ENCODE measurements at regions not wholly inside any gene's neighbourhood (a gene's known extent, or its start where the extent isn't known, plus 50 kb on each side); places are given as distances from the start of the nearest gene placed in this dataset.

GRCh38 chr12:132430838-132431774, 58.8 kb upstream of the FBRSL1 start:
- no peaks in the 10 kb centered on the region for H3K9me3 Mint-ChIP-seq (ENCODE audit: unreplicated experiment)
- TF ChIP-seq CTCF (IDR thresholded peaks at IDR 0.05), result no peak
- no peak for DNase-seq (ENCODE audit: extremely low spot score, unreplicated experiment)
- peaks cover 18% of the 10 kb centered on the region for H3K4me1 Mint-ChIP-seq (ENCODE audit: unreplicated experiment)
- H3K4me3 Mint-ChIP-seq (ENCODE audit: unreplicated experiment), result no peak overlapping the region
- H3K27me3 Mint-ChIP-seq (ENCODE audit: unreplicated experiment), result peaks cover 40% of the 10 kb centered on the region
- H3K27ac Mint-ChIP-seq (ENCODE audit: unreplicated experiment), result no peak overlapping the region
- H3K36me3 Mint-ChIP-seq (ENCODE audit: unreplicated experiment), result no peaks in the 10 kb centered on the region

GRCh38 chr12:132429946-132430643, 59.9 kb upstream of the FBRSL1 start:
- H3K27me3 Mint-ChIP-seq (ENCODE audit: unreplicated experiment), result peaks cover 42% of the 10 kb centered on the region
- TF ChIP-seq CTCF (IDR thresholded peaks at IDR 0.05), result no peak
- H3K4me1 Mint-ChIP-seq (ENCODE audit: unreplicated experiment), result peaks cover 18% of the 10 kb centered on the region
- no peaks in the 10 kb centered on the region for H3K9me3 Mint-ChIP-seq (ENCODE audit: unreplicated experiment)
- no peaks in the 10 kb centered on the region for H3K36me3 Mint-ChIP-seq (ENCODE audit: unreplicated experiment)
- H3K27ac Mint-ChIP-seq (ENCODE audit: unreplicated experiment), result no peak overlapping the region
- no peak for DNase-seq (ENCODE audit: extremely low spot score, unreplicated experiment)
- peak overlapping the region; percentile 4 for H3K4me3 Mint-ChIP-seq (ENCODE audit: unreplicated experiment)

GRCh38 chr12:132429602-132429945, 60.4 kb upstream of the FBRSL1 start:
- peaks cover 18% of the 10 kb centered on the region for H3K4me1 Mint-ChIP-seq (ENCODE audit: unreplicated experiment)
- no peaks in the 10 kb centered on the region for H3K36me3 Mint-ChIP-seq (ENCODE audit: unreplicated experiment)
- H3K27me3 Mint-ChIP-seq (ENCODE audit: unreplicated experiment), result peaks cover 40% of the 10 kb centered on the region
- H3K9me3 Mint-ChIP-seq (ENCODE audit: unreplicated experiment), result no peaks in the 10 kb centered on the region
- no peak for TF ChIP-seq CTCF (IDR thresholded peaks at IDR 0.05)
- H3K27ac Mint-ChIP-seq (ENCODE audit: unreplicated experiment), result no peak overlapping the region
- no peak for DNase-seq (ENCODE audit: extremely low spot score, unreplicated experiment)
- no peak overlapping the region for H3K4me3 Mint-ChIP-seq (ENCODE audit: unreplicated experiment)

- Mint-ChIP-seq H3K9me3 (ENCODE audit: unreplicated experiment) (no peaks in the 10 kb centered on the region), H3K4me3 (ENCODE audit: unreplicated experiment) (no peak overlapping the region), H3K4me1 (ENCODE audit: unreplicated experiment) (peaks cover 18% of the 10 kb centered on the region), H3K36me3 (ENCODE audit: unreplicated experiment) (no peaks in the 10 kb centered on the region), H3K27me3 (ENCODE audit: unreplicated experiment) (peaks cover 39% of the 10 kb centered on the region), H3K27ac (ENCODE audit: unreplicated experiment) (peak overlapping the region; percentile 44)
- TF ChIP-seq CTCF (IDR thresholded peaks at IDR 0.05), result no peak
- no peak for DNase-seq (ENCODE audit: extremely low spot score, unreplicated experiment)
These were observed 60.9 kb upstream of the FBRSL1 start for GRCh38 chr12:132428936-132429601.
